ENCODE measurements at regions not wholly inside any gene's neighbourhood (a gene's known extent, or its start where the extent isn't known, plus 50 kb on each side); places are given as distances from the start of the nearest gene placed in this dataset.

DNA sequence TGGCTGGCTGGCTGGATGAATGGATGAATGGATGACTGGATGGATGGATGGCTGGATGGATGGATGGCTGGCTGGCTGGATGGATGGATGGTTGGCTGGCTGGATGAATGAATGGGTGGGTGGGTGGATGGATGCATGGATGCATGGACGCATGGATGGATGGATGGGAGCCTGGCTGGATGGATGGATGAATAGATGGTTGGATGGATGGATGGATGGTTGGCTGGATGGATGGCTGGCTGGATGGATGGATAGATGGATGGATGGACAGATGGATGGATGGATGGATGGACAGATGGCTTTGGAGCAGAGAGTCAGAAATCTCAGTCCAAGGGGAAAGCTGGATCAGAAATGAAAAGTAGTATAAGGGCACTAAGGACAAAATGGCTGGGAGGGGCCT lies 106.4 kb upstream of the SERP2 start:
- in situ Hi-C loops (cut with MboI; ENCODE audit: low sequenced_read_pairs), result no loop called here

DNA sequence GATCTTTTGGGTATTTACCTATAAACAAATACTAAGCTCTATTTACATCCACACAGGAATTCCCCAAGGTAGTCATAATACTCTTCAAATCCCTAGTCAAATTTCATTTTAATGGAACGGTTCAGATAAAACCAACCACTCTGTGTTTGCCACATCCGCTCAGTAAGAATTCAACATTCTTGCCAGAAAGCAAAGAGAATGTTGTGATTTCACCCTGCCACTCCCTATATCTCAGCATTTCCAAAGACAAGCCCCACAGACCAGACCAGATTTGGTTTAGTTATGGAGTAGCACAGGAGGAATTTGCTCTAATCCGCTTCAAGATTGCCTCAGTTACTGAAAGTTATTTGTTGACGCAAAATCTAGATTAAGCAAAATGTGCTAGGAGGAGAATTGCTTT lies 105.6 kb upstream of the SERP2 start:
- in situ Hi-C loops (cut with MboI; ENCODE audit: low sequenced_read_pairs), result no loop called here

DNA sequence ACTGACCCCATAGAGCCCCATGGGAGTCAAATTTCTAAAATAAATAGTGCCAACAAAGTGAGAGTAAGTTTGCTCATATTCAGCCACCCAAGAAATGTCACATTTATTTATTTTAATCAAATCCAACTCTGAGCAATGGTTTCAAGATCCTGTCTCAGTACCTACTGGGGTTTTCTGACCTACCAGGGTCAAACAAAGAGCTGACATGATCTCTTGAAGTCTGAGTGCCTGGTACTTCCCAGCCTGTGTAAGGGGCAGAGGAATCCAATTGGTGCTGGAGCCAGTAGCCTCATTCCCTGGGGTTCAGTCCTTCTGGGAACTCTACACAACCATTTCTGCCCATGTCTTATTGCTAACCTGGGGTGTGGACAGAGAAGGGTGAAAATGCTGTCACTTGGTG lies 104.6 kb upstream of the SERP2 start:
- in situ Hi-C loops (cut with MboI; ENCODE audit: low sequenced_read_pairs), result no loop called here

DNA sequence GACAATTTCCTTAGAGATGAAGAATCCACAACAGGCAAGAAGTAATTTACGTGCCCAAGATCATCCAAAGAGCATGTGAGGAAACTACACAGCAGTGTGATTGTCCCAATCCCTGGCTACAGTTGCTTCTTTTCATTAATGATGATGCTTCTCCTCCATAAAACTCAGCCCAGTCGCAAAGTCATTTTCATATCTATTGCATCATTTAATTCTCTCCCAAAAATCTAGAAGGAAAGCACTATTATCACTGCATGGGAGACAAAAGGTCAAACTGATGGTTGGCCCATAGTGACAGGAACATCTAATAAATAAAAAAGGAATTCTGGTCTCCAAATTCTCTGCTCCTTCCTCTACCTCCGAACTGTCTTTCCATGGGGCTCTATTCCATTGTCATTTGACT lies 103.5 kb upstream of the SERP2 start:
- in situ Hi-C loops (cut with MboI; ENCODE audit: low sequenced_read_pairs), result no loop called here

DNA sequence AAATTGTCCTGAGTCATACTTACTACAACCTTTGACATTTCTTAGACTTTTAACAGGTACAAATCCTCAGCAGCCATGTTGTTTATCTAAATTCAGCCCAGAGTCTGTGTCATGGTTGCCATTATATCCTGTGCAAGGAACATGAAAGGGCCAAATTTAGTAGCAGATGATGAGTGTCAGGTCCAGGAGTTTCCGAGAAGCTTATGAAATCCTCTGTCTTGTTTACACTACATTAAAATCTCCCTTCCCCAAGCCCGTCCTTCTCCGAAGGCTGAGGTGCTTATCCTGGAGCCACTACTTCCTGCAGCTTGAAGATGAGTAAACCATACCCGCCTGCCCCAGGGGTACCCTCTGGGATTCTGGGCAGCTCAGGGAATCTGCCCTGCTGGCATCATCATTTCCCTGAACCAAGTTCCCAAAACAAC lies 102.6 kb upstream of the SERP2 start:
- in situ Hi-C loops (cut with MboI; ENCODE audit: low sequenced_read_pairs), result no loop called here

DNA sequence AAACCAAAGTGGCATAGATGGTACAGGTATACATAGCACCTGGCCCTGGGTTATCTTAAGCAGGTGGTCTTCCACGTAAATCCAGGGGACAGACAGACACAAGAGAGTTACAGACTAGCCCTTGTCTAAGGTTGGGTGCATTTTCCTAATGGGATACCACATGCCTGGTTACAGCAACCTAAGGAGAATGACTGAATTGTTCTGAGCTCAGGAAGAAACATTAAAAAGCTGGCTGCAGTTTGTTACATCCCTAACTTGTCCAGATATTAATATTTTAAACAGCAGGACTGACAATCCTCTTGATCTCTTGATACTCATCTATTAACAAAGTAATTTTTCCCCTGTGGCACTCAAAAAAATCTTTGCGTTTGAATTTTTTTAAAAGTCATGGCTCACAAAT lies 102.2 kb upstream of the SERP2 start:
- in situ Hi-C loops (cut with MboI; ENCODE audit: low sequenced_read_pairs), result no loop called here

DNA sequence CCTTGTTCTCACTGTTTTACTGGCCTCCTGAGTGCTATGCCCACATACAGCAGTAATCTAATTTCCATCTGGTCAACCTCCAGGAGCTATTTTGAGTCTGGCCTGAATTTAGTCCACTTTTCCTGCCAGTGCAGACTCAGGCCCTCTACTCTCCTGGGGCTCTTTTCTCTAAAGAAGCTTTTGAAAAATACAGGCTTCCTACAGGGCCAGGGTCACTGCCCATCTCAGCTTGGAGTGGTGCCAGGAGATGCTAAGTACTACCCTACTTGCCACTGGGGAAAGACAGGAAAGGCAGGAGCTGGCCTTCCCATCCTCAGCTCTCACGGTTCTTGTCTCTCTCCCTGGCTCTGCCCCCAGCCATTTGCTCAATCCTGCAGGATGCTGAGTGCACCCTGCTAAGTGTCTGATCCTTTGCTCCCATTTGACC lies 101.7 kb upstream of the SERP2 start:
- in situ Hi-C loops (cut with MboI; ENCODE audit: low sequenced_read_pairs), result no loop called here

DNA sequence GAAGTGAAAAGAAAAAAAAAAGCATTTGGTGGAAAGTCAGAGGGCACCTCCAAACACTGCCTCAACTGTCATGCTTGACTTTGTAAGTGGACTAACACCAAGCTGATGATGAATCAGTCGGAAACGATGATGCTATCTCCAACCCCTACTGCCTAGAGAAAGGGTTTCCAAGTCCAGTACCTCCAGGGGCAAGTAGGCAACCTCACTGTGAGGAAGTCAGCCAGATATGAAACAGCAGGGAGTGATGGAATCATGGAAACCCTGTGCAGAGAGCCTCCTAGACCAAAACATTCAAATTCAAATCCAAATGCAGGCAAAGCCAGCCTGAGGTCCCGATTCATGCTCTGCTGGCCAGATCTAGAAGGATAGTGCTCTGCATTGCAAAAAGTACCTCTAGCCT lies 100.9 kb upstream of the SERP2 start:
- in situ Hi-C loops (cut with MboI; ENCODE audit: low sequenced_read_pairs), result no loop called here

DNA sequence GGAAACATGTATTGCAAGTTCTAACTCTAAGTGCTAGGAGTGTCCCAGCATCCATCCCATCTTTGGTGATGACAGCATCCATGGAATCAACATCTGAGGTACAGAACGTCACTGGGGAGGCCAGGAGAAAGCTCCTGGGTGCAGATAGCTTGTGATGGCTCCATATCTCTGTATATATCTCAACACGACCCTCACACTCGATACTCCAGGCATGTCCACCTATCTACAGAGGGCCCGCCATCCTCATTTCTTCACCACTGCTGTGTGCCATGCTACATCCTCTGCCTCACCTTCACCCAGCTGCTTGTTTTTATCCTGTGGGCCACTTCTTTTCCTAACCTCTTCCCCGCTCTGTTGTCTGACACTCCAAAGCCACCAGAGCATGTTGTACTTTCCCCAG lies 100.4 kb upstream of the SERP2 start:
- in situ Hi-C loops (cut with MboI; ENCODE audit: low sequenced_read_pairs), result no loop called here

DNA sequence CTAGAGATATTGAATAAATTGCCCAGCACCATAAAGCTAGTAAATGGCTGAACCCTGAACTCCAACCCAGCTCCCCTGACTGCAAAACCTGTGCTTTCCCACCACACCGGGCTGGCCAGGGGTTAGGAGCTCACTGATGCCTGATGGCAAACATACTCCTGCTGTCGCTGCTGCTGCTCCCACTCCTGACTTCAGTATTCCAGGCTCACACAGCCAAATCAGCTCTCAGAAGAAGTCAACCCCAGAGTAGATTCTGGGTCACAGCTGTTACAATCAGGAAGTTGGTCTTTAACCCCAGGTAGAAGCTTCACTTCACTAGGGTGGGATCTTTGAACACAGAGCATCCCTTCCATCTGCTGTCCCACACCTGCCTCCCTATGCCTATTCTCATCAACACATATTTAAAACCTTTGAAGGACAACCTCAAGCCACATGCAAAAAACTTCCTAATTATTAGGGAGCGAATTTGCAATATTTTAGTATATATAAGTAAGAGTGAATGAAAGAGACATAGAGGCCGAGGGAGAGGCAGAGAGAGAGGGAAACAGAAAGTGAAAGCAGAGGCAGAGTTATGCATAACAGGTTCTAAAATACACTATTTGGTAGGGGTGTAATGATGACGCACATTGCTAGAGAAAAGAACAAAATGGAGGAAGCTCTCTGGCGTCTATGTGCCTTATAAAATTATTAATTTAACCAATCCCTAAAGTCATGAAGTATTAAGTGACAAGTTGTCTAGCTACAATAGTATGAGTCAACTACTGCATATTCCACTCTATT lies 99.4 kb upstream of the SERP2 start:
- in situ Hi-C loops (cut with MboI; ENCODE audit: low sequenced_read_pairs), result no loop called here

DNA sequence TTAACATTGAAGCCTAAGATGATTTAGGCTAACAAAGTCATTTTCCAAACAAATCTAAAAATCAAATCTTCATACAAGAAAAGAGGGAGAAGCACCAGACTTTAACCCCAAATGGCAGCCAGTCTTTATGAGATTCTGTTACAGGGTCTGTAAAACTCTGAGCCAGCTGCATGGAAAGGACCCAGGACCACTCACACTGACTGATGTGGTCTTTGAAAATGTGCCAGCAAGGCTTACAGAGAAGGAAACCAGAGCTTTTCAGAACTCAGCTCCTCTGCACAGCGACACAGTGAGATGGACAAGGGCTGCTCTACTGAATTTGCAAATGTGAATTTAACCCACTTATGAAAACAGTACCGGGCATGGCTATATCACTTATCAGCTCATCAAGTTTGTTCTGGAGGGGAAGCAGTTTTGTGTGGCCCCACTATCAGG lies 98.8 kb upstream of the SERP2 start:
- in situ Hi-C loops (cut with MboI; ENCODE audit: low sequenced_read_pairs), result no loop called here

DNA sequence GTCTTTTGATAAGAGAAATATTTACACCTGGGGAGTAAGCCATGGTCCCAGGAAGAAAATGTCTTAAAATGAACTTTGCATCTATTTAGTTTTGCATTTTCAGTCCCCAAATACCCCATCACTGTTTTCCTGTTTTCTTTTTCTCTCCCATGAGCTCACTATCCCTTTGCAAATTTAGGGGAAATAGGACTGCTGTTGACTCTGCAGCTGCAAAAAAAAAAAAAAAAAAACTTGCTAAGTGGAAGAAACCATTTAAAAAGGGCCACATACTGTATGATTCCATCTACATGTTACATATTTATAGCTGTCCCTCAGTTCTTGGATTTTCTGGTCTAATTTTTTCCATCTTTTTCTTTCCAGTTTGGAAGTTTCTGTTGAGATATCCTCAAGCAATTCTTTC lies 98.2 kb upstream of the SERP2 start:
- in situ Hi-C loops (cut with MboI; ENCODE audit: low sequenced_read_pairs), result no loop called here

DNA sequence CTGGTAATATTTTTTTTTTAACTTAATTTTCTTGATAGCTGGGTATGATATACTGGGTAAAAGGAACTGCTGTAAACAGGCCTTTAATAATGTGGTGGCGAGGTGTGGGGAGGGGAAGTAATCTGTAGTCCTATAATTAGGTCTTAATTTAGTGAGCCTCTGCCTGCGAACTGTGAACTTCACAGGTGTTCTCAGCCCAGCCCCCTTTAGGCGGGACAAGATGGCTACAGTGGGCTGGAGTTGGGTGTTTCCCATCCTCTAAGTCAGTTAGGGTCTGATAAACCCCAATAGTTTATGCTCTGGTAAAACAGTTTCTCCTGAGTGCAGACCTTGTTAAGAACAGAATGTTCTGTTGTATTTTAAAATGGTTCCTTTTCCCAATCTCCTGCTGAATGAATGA lies 97.6 kb upstream of the SERP2 start:
- in situ Hi-C loops (cut with MboI; ENCODE audit: low sequenced_read_pairs), result no loop called here

DNA sequence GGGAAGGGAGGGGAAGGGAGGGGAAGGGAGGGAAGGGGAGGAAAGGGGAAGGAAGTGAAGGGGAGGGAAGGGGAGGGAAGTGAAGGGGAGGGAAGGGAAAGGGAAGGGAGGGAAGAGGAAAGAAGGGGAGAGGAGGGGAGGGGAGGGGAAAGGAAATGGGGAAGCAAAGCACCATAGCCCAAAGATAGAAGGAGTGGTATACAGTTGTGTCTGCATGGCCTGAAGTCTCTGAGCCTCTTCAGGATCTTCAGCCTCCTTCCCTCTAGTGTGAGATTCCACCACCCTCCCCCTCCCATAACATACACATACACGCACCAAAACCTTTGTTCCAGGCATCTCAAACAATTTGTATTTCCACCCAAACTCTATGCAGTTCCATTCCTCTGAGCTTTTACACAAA lies 96.2 kb upstream of the SERP2 start:
- in situ Hi-C loops (cut with MboI; ENCODE audit: low sequenced_read_pairs), result no loop called here

DNA sequence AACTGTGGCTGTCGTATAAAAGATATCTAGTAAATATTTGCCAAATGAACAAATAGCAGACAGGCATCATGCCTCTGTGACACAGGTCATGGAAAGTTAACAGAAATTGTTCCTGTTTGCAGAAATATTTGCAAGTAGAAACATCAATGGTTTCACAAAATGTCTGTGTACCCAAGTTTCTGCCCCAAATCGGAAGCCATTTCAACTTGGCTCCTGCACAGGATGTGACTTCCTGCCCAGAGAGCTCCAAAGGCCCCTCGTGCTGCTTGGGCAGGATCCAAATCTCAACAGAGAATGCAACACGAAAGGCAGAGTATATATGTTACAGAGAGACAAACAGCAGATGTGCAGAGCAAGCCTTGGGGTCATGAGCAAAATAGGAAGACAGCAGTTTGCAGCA lies 95.5 kb upstream of the SERP2 start:
- in situ Hi-C loops (cut with MboI; ENCODE audit: low sequenced_read_pairs), result no loop called here

DNA sequence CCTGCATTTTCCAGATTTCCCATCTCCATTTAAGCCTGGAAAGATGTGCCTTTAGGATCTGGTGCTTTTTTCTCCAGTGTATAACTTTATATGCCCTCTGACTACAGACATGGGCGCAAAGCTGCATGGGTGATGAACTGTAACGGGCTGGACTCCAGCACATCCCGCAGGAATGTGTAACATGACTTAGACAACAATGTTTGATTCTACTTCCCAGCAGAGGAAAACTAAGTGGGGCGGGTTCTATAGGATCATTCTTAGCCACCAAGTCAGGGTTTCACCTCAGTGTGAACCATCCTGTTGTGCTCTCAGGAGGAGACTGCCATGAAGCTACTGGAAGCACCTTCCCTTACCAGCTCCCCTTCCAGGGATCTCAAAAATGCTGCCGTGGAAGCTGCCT lies 93.2 kb upstream of the SERP2 start:
- in situ Hi-C loops (cut with MboI; ENCODE audit: low sequenced_read_pairs), result no loop called here

DNA sequence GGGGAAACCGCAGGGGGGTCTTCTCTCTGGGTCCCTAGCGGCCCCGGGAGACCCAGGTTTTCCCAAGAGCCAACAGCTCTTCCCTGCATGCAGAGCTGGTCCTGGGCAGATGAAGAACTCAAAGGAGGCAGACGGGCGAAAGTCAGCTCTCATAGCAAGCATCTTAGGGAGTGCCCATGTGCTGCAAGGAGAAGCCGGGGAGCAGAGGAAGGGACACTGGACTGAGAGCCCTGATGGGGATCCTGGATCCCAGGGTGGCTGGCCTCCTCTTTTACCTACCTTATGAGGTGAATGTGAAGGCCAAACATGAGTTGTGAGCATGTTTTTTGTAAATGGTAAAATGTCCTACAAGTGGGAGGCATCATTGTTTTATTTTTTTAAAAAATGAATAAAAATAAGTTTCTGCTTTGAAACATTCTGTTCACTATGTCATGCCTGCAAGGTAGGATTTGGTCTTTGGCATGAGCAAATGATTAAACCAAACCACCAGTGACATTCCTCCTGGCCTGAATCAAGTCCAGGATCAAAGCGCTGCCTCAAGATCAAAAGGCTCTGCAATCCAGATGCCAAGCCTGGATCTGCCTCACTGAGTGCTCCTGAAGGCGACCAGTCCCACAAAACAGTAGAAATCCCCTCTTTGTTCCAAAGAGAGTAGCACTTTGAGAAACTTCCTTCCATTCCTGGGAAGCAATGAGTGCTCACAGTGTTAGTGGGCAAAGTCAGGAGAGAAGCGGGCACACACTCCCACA lies 92.2 kb upstream of the SERP2 start:
- in situ Hi-C loops (cut with MboI; ENCODE audit: low sequenced_read_pairs), result no loop called here

DNA sequence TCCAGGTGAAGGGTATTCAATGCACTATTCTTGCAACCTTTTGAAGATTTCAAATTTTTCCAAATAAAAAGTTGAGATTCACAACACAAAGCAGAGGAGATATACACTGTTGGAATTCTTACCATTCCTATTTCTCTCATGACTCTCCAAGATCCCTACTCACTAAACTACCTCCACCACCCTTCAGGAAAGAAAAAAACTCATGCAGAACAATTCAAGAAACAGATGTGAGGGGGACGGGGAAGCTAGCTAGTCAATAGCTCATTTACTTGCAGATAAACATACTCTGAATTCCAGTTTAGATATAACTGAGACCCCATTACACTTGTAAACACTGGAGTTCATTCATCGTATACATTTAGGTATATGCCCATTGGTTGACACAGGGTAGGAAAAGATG lies 90.0 kb upstream of the SERP2 start:
- in situ Hi-C loops (cut with MboI; ENCODE audit: low sequenced_read_pairs), result no loop called here

DNA sequence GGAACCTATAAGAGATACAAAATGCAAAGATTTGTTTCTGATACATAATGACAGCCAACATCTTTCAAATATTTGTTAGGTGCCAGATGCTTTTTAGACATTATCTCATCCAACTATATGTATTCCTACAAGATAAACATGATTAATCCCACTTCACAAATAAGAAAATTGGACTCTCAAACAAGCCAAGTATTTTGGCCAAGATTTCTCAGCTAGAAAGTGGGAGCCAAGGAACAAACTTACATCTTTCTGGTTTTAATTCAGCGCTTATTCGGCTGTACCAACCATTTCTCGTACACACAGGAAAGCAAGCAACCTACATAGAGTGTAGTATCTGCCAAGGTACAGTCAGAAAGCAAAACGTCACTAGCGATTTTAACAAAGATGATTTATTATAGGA lies 85.7 kb upstream of the SERP2 start:
- in situ Hi-C loops (cut with MboI; ENCODE audit: low sequenced_read_pairs), result no loop called here

DNA sequence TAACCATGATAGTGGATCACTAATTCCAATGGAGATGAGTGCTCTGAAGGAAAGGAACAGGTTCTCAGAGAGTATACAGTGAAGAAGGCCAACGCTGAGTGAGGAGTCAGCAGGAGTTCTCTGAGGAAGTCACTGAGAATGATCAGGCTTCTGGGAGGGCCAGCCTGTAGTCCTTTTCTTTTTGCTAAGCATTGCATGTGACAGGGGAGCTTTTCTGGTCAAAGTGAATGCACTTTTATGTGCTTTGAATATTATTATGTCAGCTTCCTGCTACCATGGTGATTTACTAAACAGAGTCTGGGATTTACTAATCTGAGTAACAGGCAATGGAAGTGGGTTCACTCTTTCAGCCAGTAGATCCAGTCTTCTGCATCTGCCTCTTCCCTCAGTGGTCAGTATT lies 81.1 kb upstream of the SERP2 start:
- in situ Hi-C loops (cut with MboI; ENCODE audit: low sequenced_read_pairs), result no loop called here

DNA sequence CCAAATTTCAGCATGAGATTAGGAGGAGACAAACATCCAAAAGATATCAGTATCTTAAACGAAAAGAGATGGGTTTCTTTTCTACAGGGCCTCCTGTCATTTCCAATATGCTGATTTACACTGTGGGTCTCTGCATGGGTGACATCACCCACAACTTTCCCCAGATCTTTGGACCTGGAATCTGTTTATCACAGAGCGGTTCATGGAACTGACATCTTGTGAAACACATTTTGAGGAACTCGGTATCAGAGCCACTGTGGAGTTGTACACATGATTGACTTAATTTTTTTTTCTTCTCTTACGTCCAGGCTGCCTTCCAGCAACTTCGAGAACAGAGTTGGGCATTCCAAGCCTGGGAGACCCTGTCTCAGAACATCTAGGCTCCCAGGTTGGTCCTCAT lies 80.2 kb upstream of the SERP2 start:
- in situ Hi-C loops (cut with MboI; ENCODE audit: low sequenced_read_pairs), result no loop called here

DNA sequence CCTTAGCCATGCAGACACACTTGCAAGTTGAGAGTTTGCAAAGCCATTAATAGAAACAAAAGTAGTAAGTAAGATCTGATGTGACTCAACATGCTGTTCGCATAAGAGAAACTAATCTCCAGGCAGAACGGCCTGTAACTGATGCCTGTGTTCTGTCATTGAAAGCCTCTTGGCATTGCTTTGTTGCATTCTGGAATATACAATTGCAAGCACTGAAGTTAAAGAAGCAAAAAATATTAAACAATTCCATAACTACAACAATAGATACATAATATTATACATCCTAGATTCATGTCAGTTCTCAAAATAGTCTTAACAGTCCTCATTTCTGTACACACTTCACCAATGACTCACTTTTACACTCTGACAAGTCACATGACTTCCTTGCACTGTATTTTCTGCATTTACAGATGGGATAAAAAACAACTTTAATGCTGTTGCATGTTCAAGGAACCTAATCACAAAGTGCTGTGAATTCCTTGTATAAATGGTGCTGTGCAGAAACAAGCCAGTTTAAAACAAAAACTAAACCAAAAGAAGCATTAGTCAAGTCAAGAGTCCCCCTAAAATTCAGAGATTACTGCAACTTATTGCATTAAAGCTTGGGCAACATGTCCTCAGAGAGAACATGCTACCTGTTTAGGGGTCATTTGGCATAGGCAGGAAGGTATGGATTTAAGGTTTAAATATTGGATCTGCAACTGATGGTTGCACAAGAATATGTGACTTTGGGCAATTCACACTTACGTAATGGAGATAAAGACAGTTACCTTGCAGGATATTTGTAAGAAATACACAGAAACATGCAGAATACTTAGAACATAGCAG lies 79.5 kb upstream of the SERP2 start:
- in situ Hi-C loops (cut with MboI; ENCODE audit: low sequenced_read_pairs), result no loop called here
